DOHH2 (cell line): ENCODE measurements at regions not wholly inside any gene's neighbourhood (a gene's known extent, or its start where the extent isn't known, plus 50 kb on each side); places are given as distances from the start of the nearest gene placed in this dataset.

Source experiments
- H3F3A ChIP-seq: fragments of 200-600 bp; sonication (generic), shearing (Covaris generic); 2 replicates; pipeline ENCODE4 v1.6.0; 2016; ENCODE audit warnings: antibody characterized with exemption, mild to moderate bottlenecking; ENCODE audit not compliant: control insufficient read depth, insufficient read depth
- H3K27ac ChIP-seq: fragments of 200-600 bp; sonication (generic); 2 replicates; pipeline ENCODE4 v1.5.1; 2014; ENCODE audit warnings: low read depth, mild to moderate bottlenecking, low read length, moderate library complexity
- H3K27me3 ChIP-seq: fragments of 200-600 bp; sonication (generic); 2 replicates; pipeline ENCODE4 v1.6.1; 2014; ENCODE audit warnings: mild to moderate bottlenecking, low read length, mixed read lengths; ENCODE audit not compliant: control insufficient read depth
- H3K36me3 ChIP-seq: fragments of 200-600 bp; sonication (generic); 2 replicates; pipeline ENCODE4 v1.6.1; 2014; ENCODE audit warnings: mild to moderate bottlenecking, low read length, moderate library complexity, mixed read lengths; ENCODE audit not compliant: control insufficient read depth
- H3K4me1 ChIP-seq: fragments of 200-600 bp; sonication (generic); 2 replicates; pipeline ENCODE4 v1.6.1; 2014; ENCODE audit warnings: mild to moderate bottlenecking, low read length, mixed read lengths; ENCODE audit not compliant: control insufficient read depth
- H3K4me2 ChIP-seq: fragments of 200-600 bp; sonication (generic); 2 replicates; pipeline ENCODE4 v1.6.0; 2014; ENCODE audit warnings: mild to moderate bottlenecking, low read length, moderate library complexity
- H3K4me3 ChIP-seq: fragments of 200-600 bp; sonication (generic); 2 replicates; pipeline ENCODE4 v1.5.1; 2014; ENCODE audit warnings: mild to moderate bottlenecking, low read length, mixed read lengths
- H3K79me2 ChIP-seq: fragments of 200-600 bp; sonication (generic); 2 replicates; pipeline ENCODE4 v1.6.1; 2014; ENCODE audit warnings: mild to moderate bottlenecking, low read length, mixed read lengths; ENCODE audit not compliant: control insufficient read depth
- H3K9me2 ChIP-seq: fragments of 200-600 bp; sonication (generic); replicated peaks from 2 replicates; pipeline ENCODE4 v1.6.1; 2014; ENCODE audit warnings: mild to moderate bottlenecking, low read length, mixed read lengths; ENCODE audit not compliant: control insufficient read depth
- H3K9me3 ChIP-seq: fragments of 200-600 bp; sonication (generic); 2 replicates; pipeline ENCODE4 v1.6.1; 2014; ENCODE audit warnings: antibody characterized with exemption, low read length, mixed read lengths; ENCODE audit not compliant: control insufficient read depth, insufficient read depth
- H4K20me1 ChIP-seq: fragments of 200-600 bp; sonication (generic); 2 replicates; pipeline ENCODE4 v1.6.0; 2014; ENCODE audit warnings: low read depth, mild to moderate bottlenecking, antibody characterized with exemption, low read length, moderate library complexity; ENCODE audit not compliant: control insufficient read depth, insufficient read depth
- EZH2phosphoT487 ChIP-seq: fragments of 200-600 bp; sonication (generic); IDR thresholded peaks from 2 replicates; pipeline ENCODE4 v1.6.1; 2017; ENCODE audit warnings: borderline replicate concordance, mild to moderate bottlenecking, antibody characterized with exemption, low read length, moderate library complexity, mixed read lengths
- TF ChIP-seq, protein P1 (sequence below): fragments of 200-600 bp; sonication (generic); IDR thresholded peaks from one replicate; pipeline ENCODE4 v1.5.1; 2014; ENCODE audit warnings: antibody characterized with exemption, mild to moderate bottlenecking, low read depth, low read length; ENCODE audit not compliant: poor library complexity, severe bottlenecking

DNA sequence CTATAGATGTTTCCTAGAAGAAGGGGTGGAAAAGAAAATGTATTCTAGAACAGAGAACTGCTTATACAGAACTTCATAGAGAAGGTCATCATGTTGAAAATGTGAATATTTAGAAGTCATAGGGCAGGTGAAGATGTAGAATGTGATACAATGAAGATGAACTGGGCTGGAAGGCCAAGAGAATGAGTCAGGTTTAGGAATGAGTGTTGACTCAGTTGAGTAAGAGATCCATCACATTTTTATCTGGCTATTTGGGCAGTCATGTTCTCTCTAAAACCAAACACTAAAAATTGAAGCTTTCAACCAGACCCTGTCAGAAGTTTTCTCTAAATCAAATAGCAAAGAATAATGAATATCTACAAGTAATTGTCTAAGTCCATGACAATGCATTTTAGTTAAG lies 660.5 kb downstream of the KCNJ2 start:
- Histone ChIP-seq H3K9me3 (no peaks in the 10 kb centered on the region), H3K27ac (no peak overlapping the region), H4K20me1 (no peaks in the 10 kb centered on the region), H3K36me3 (no peaks in the 10 kb centered on the region), H3K27me3 (no peaks in the 10 kb centered on the region), H3K79me2 (no peaks in the 10 kb centered on the region), H3K9me2 (no peaks in the 10 kb centered on the region), H3K4me2 (no peak overlapping the region), H3K4me1 (no peaks in the 10 kb centered on the region), H3F3A (no peaks in the 10 kb centered on the region), H3K4me3 (no peak overlapping the region)
- TF ChIP-seq EZH2phosphoT487, result no peak
- TF ChIP-seq, protein P1, sequence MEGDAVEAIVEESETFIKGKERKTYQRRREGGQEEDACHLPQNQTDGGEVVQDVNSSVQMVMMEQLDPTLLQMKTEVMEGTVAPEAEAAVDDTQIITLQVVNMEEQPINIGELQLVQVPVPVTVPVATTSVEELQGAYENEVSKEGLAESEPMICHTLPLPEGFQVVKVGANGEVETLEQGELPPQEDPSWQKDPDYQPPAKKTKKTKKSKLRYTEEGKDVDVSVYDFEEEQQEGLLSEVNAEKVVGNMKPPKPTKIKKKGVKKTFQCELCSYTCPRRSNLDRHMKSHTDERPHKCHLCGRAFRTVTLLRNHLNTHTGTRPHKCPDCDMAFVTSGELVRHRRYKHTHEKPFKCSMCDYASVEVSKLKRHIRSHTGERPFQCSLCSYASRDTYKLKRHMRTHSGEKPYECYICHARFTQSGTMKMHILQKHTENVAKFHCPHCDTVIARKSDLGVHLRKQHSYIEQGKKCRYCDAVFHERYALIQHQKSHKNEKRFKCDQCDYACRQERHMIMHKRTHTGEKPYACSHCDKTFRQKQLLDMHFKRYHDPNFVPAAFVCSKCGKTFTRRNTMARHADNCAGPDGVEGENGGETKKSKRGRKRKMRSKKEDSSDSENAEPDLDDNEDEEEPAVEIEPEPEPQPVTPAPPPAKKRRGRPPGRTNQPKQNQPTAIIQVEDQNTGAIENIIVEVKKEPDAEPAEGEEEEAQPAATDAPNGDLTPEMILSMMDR, result no peak

DNA sequence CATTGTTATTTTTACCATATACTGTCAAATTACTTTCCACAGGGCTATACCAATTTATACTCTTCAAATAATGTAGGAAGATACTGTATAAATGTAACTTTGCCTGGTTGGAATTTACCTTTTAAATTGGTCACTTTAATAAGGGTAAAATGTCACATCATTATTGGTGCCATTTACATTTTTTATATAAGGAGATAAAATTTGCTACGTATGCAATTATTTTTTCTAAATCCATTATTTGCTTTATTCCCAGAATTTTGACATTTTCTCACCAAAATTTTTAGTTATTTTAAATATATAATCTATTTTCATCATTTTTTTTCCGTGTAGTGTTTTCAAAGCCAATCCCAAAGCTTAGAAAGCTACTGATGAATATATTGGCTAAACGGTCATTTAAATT lies 664.7 kb downstream of the KCNJ2 start:
- no peaks in the 10 kb centered on the region for H3K36me3 ChIP-seq
- no peak overlapping the region for H3K4me3 ChIP-seq
- no peaks in the 10 kb centered on the region for H3F3A ChIP-seq
- H3K79me2 ChIP-seq, result no peaks in the 10 kb centered on the region
- H4K20me1 ChIP-seq, result no peaks in the 10 kb centered on the region
- H3K9me3 ChIP-seq, result no peaks in the 10 kb centered on the region
- H3K4me1 ChIP-seq, result no peaks in the 10 kb centered on the region
- H3K27me3 ChIP-seq, result no peaks in the 10 kb centered on the region
- TF ChIP-seq, protein P1, result no peak
- TF ChIP-seq EZH2phosphoT487, result no peak
- H3K27ac ChIP-seq, result no peak overlapping the region
- H3K9me2 ChIP-seq, result no peaks in the 10 kb centered on the region
- H3K4me2 ChIP-seq, result no peak overlapping the region

DNA sequence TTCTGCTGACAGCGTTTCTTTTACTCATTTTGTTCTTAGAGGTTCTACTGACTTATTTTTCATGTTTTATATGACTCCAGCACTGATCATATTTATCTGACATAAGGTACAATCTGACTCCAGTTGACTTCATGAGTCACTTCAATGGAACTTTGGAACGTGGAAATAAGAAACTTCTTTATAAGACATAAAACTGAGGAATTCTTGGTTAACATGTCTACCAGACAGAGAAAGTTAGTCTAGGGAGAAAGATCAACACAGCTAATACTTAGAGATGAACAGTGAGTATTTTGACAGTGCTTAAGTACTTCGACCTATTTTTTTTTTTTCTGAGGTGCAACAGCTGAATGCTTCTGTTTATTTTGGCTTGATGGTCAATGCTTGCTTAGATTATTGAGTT lies 679.5 kb downstream of the KCNJ2 start:
- no peaks in the 10 kb centered on the region for H3K27me3 ChIP-seq
- no peaks in the 10 kb centered on the region for H3F3A ChIP-seq
- H3K4me3 ChIP-seq, result no peak overlapping the region
- H3K9me2 ChIP-seq, result no peaks in the 10 kb centered on the region
- no peaks in the 10 kb centered on the region for H3K79me2 ChIP-seq
- no peak overlapping the region for H3K4me2 ChIP-seq
- H3K4me1 ChIP-seq, result no peaks in the 10 kb centered on the region
- no peak overlapping the region for H3K27ac ChIP-seq
- TF ChIP-seq, protein P1, result no peak
- no peak for TF ChIP-seq EZH2phosphoT487
- no peaks in the 10 kb centered on the region for H3K9me3 ChIP-seq
- H3K36me3 ChIP-seq, result no peaks in the 10 kb centered on the region
- no peaks in the 10 kb centered on the region for H4K20me1 ChIP-seq
